HCT116 (cell line): ENCODE measurements at regions not wholly inside any gene's neighbourhood (a gene's known extent, or its start where the extent isn't known, plus 50 kb on each side); places are given as distances from the start of the nearest gene placed in this dataset.

Source experiments
- ATAC-seq: fragments of 200-7000 bp; cut with Tn5 transposase; 2 replicates; pipeline ENCODE4 v1.9.1; 2020; ENCODE audit warnings: mild to moderate bottlenecking, moderate library complexity
- BruUV-seq: library from RNA; stranded (reverse); fragments of 400-500 nt; replicated peaks from 2 replicates; lab custom pipeline; 2021; lab: Mats Ljungman, UMichigan
- CTCF ChIA-PET: fragments of 300-600 bp; sonication (Branson Sonifier 250); formaldehyde crosslinking; loops from one replicate; lab custom pipeline; 2021; ENCODE audit warnings: antibody characterized with exemption; lab: Charles Lee
- POLR2A ChIA-PET: fragments of 300-600, 350-600 bp; sonication (Branson Sonifier 250); formaldehyde crosslinking; loops from one replicate; lab custom pipeline; 2021; ENCODE audit warnings: antibody characterized with exemption; lab: Charles Lee
- RAD21 ChIA-PET, 2 experiments: fragments of 300-600 bp; sonication (Branson Sonifier 250); formaldehyde crosslinking; loops; one replicate each; lab custom pipeline; 2023; ENCODE audit warnings: low total read pairs in 2 of 2; ENCODE audit not compliant: uncharacterized antibody in 2 of 2, unreplicated experiment in 2 of 2, low non-redundant PET in 1 of 2; lab: Charles Lee
- DNase-seq: peaks from one replicate; pipeline ENCODE4 v3.0.0-alpha.2; 2010; ENCODE audit warnings: low read depth, low spot score
- H2AFZ ChIP-seq: fragments of 200-600 bp; shearing (Covaris generic), sonication (generic); 2 replicates; pipeline ENCODE4 v1.6.1; 2017; ENCODE audit warnings: low read depth, mixed run types, mixed read lengths, antibody characterized with exemption, low read length; ENCODE audit not compliant: poor library complexity, severe bottlenecking
- H3K27ac ChIP-seq: 2 replicates; pipeline ENCODE4 v1.5.1; 2012; ENCODE audit warnings: low read depth, low read length
- H3K27me3 ChIP-seq: fragments of 200-600 bp; sonication (generic); 2 replicates; pipeline ENCODE4 v1.6.1; 2016; ENCODE audit warnings: mixed run types, low read length, mixed read lengths; ENCODE audit not compliant: insufficient read depth
- H3K36me3 ChIP-seq, 2 experiments: fragments of 200-500 bp in 1 of 2; fragments of 200-600 bp in 1 of 2; sonication (Bioruptor generic) in 1 of 2; sonication (generic) in 1 of 2; 2 replicates each; pipeline versions ENCODE4 v1.5.1 to v1.6.1; 2014 to 2016; ENCODE audit warnings: low read length in 2 of 2, inconsistent platforms in 1 of 2, mixed read lengths in 1 of 2, mixed run types in 1 of 2; ENCODE audit not compliant: insufficient read depth in 2 of 2, control insufficient read depth in 1 of 2
- H3K4me1 ChIP-seq, 2 experiments: fragments of 200-600 bp in 1 of 2; sonication (generic) in 1 of 2; 2 replicates each; pipeline versions ENCODE4 v1.5.1 to v1.6.1; 2012 to 2017; ENCODE audit warnings: low read length in 2 of 2, inconsistent platforms in 1 of 2, mild to moderate bottlenecking in 1 of 2, mixed read lengths in 1 of 2, mixed run types in 1 of 2, moderate library complexity in 1 of 2; ENCODE audit not compliant: insufficient read depth in 2 of 2, control insufficient read depth in 1 of 2
- H3K4me2 ChIP-seq: fragments of 200-600 bp; sonication (generic); 2 replicates; pipeline ENCODE4 v1.6.1; 2017; ENCODE audit warnings: mixed run types, low read length, mixed read lengths
- H3K4me3 ChIP-seq, 2 experiments: fragments of 200-600 bp in 1 of 2; sonication (generic) in 1 of 2; replicated peaks in 1 of 2; 2 replicates each; pipeline ENCODE4 v1.5.1; 2011 to 2016; ENCODE audit warnings: low read length in 2 of 2, control low read depth in 1 of 2, low read depth in 1 of 2, mild to moderate bottlenecking in 1 of 2, mixed read lengths in 1 of 2, mixed run types in 1 of 2
- H3K79me2 ChIP-seq: fragments of 200-600 bp; sonication (generic); 2 replicates; pipeline ENCODE4 v1.6.1; 2017; ENCODE audit warnings: mild to moderate bottlenecking, mixed run types, low read length, moderate library complexity, mixed read lengths; ENCODE audit not compliant: insufficient read depth
- H3K9ac ChIP-seq: fragments of 200-600 bp; sonication (generic); 2 replicates; pipeline ENCODE4 v1.6.1; 2016; ENCODE audit warnings: low read length, mixed read lengths
- H3K9me2 ChIP-seq: fragments of 200-600 bp; sonication (generic), shearing (Covaris generic); 2 replicates; pipeline ENCODE4 v1.6.1; 2017; ENCODE audit warnings: mixed run types, mild to moderate bottlenecking, moderate library complexity; ENCODE audit not compliant: insufficient read depth
- H3K9me3 ChIP-seq, 2 experiments: fragments of 200-500 bp in 1 of 2; fragments of 200-600 bp in 1 of 2; sonication (Bioruptor generic) in 1 of 2; sonication (generic) in 1 of 2; 2 replicates each; pipeline ENCODE4 v1.6.1; 2014 to 2017; ENCODE audit warnings: low read length in 2 of 2, mixed read lengths in 2 of 2, inconsistent platforms in 1 of 2, low read depth in 1 of 2, mild to moderate bottlenecking in 1 of 2, mixed run types in 1 of 2, moderate library complexity in 1 of 2; ENCODE audit not compliant: control insufficient read depth in 1 of 2, insufficient read depth in 1 of 2
- H4K20me1 ChIP-seq: fragments of 200-600 bp; sonication (generic), shearing (Covaris generic); 2 replicates; pipeline ENCODE4 v1.6.1; 2017; ENCODE audit warnings: mixed run types, mild to moderate bottlenecking, moderate library complexity; ENCODE audit not compliant: insufficient read depth
- ATF3 ChIP-seq: IDR thresholded peaks from 2 replicates; pipeline ENCODE4 v1.6.1; 2012
- CEBPB ChIP-seq: IDR thresholded peaks from 2 replicates; pipeline ENCODE4 v1.6.1; 2012; ENCODE audit warnings: low read depth
- CTCF ChIP-seq, 3 experiments: fragments of 200-600 bp in 1 of 3; sonication (generic) in 1 of 3; IDR thresholded peaks in 2 of 3; conservative IDR thresholded peaks in 1 of 3; 2 replicates each; pipeline ENCODE4 v1.5.1; 2012 to 2017; ENCODE audit warnings: low read depth in 2 of 3, low read length in 2 of 3, antibody characterized with exemption in 1 of 3, borderline replicate concordance in 1 of 3, control low read depth in 1 of 3, mild to moderate bottlenecking in 1 of 3, mixed read lengths in 1 of 3, mixed run types in 1 of 3, moderate library complexity in 1 of 3; ENCODE audit not compliant: insufficient read depth in 1 of 3
- EGR1 ChIP-seq: IDR thresholded peaks from 2 replicates; pipeline ENCODE4 v1.6.1; 2012; ENCODE audit warnings: low read depth
- EZH2phosphoT487 ChIP-seq: fragments of 200-600 bp; IDR thresholded peaks from 2 replicates; pipeline ENCODE4 v1.6.1; 2018; ENCODE audit warnings: antibody characterized with exemption, borderline replicate concordance
- FOSL1 ChIP-seq: IDR thresholded peaks from 2 replicates; pipeline ENCODE4 v1.6.1; 2012; ENCODE audit warnings: low read depth
- JUND ChIP-seq: IDR thresholded peaks from 2 replicates; pipeline ENCODE4 v1.6.1; 2012
- MAX ChIP-seq: IDR thresholded peaks from 2 replicates; pipeline ENCODE4 v1.6.1; 2012
- POLR2A ChIP-seq: IDR thresholded peaks from 2 replicates; pipeline ENCODE4 v1.7.0; 2011; ENCODE audit warnings: borderline replicate concordance; ENCODE audit not compliant: insufficient read depth, insufficient read length; ENCODE audit errors: extremely low read depth
- SIN3A ChIP-seq: IDR thresholded peaks from 2 replicates; pipeline ENCODE4 v1.6.1; 2012; ENCODE audit warnings: low read depth
- SRF ChIP-seq: IDR thresholded peaks from 2 replicates; pipeline ENCODE4 v1.6.1; 2012; ENCODE audit warnings: low read depth
- TCF7L2 ChIP-seq: IDR thresholded peaks from 2 replicates; pipeline ENCODE4 v1.7.0; 2011; ENCODE audit warnings: borderline replicate concordance, inconsistent platforms; ENCODE audit not compliant: insufficient read depth, insufficient read length; ENCODE audit errors: extremely low read depth
- YY1 ChIP-seq: IDR thresholded peaks from 2 replicates; pipeline ENCODE4 v1.6.1; 2011; ENCODE audit warnings: low read length, low read depth, moderate library complexity, mild to moderate bottlenecking; ENCODE audit not compliant: insufficient replicate concordance; ENCODE audit errors: extremely low read depth
- ZBTB33 ChIP-seq: IDR thresholded peaks from 2 replicates; pipeline ENCODE4 v1.6.1; 2011; ENCODE audit warnings: mild to moderate bottlenecking, low read length, moderate library complexity; ENCODE audit not compliant: insufficient replicate concordance; ENCODE audit errors: extremely low read depth
- ZFX ChIP-seq: fragments of 450-650 bp; IDR thresholded peaks from 2 replicates; pipeline ENCODE4 v1.6.1; 2017
- ZNF274 ChIP-seq: fragments of 200-500 bp; sonication (Bioruptor generic); IDR thresholded peaks from 2 replicates; pipeline ENCODE4 v1.6.1; 2014; ENCODE audit warnings: mild to moderate bottlenecking, low read depth, low read length, inconsistent platforms
- intact Hi-C: fragments of 100-400 bp; cut with micrococcal nuclease; formaldehyde crosslinking; loops from 2 replicates; pipeline ENCODE4 v1.10.0; 2022

- Histone ChIP-seq H4K20me1 (no peaks in the 10 kb centered on the region), H3K9me2 (no peaks in the 10 kb centered on the region), H3K9me3 (no peaks in the 10 kb centered on the region), H3K4me2 (no peak overlapping the region), H3K4me3 (no peak overlapping the region), H3K27me3 (no peaks in the 10 kb centered on the region), H3K4me1 (no peaks in the 10 kb centered on the region), H3K79me2 (no peaks in the 10 kb centered on the region), H3K36me3 (no peaks in the 10 kb centered on the region), H3K27ac (no peak overlapping the region), H2AFZ (no peak overlapping the region), H3K9ac (no peak overlapping the region)
- ChIA-PET RAD21 (no interaction called here), POLR2A (no interaction called here), CTCF (no interaction called here)
- no TSS peak for BruUV-seq
- DNase-seq, result no peak
- intact Hi-C loops, result no loop called here
- no peak for ATAC-seq
- no peak for TF ChIP-seq ATF3
- no peak for TF ChIP-seq ZFX
- TF ChIP-seq FOSL1, result no peak
- no peak for TF ChIP-seq TCF7L2
- TF ChIP-seq ZBTB33, result no peak
- no peak for TF ChIP-seq JUND
- no peak for TF ChIP-seq ZNF274
- TF ChIP-seq SIN3A, result no peak
- TF ChIP-seq EZH2phosphoT487, result no peak
- no peak for TF ChIP-seq YY1
- TF ChIP-seq EGR1, result no peak
- TF ChIP-seq CEBPB, result no peak
- TF ChIP-seq POLR2A, result no peak
- no peak for TF ChIP-seq MAX
- TF ChIP-seq CTCF (IDR thresholded peaks at IDR 0.05 in 2 of 3, conservative IDR thresholded peaks at IDR 0.05 in 1 of 3; ENCODE audit: borderline replicate concordance in 1 of 3, insufficient read depth in 1 of 3, low read depth in 2 of 3, low read length in 2 of 3), result no peak
- TF ChIP-seq SRF, result no peak
Measured at GRCh38 chr5:98104454-98105188, 668.8 kb upstream of the RGMB start.
